Choroid plexus epithelial cell (primary cell): ENCODE measurements at regions not wholly inside any gene's neighbourhood (a gene's known extent, or its start where the extent isn't known, plus 50 kb on each side); places are given as distances from the start of the nearest gene placed in this dataset.

Source experiments
- DNase-seq: peaks from one replicate; pipeline ENCODE4 v3.0.0-alpha.2; 2010; ENCODE audit warnings: low read depth
- H3K4me3 ChIP-seq: 2 replicates; pipeline ENCODE4 v1.5.1; 2011; ENCODE audit warnings: low read depth, mild to moderate bottlenecking, control low read depth, low read length, moderate library complexity
- TF ChIP-seq, protein P1 (sequence below): conservative IDR thresholded peaks from 2 replicates; pipeline ENCODE4 v1.5.1; 2011; ENCODE audit warnings: low read depth, mild to moderate bottlenecking, control low read depth, inconsistent platforms, low read length, moderate library complexity

DNA sequence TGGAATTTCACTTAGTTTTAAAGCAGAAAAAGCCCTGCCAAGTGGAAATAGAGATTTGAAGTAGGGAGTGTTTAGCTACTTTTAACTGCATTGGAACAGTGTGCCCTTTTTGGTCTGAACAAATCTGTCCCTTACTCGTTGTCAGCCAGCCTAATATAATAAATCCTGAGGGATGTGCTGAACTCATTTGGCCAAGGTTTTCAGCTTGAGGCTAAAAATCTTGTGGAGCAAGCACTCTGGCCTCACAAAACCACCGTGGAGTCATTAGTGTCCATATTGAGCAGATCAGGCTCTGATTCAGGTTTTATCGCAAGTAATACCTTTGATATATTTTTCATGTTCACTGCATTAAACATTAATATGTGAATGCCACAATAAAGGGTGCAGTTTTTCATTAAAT is 383.5 kb downstream of the FRK start:
- no peak overlapping the region for H3K4me3 ChIP-seq
- TF ChIP-seq, protein P1, sequence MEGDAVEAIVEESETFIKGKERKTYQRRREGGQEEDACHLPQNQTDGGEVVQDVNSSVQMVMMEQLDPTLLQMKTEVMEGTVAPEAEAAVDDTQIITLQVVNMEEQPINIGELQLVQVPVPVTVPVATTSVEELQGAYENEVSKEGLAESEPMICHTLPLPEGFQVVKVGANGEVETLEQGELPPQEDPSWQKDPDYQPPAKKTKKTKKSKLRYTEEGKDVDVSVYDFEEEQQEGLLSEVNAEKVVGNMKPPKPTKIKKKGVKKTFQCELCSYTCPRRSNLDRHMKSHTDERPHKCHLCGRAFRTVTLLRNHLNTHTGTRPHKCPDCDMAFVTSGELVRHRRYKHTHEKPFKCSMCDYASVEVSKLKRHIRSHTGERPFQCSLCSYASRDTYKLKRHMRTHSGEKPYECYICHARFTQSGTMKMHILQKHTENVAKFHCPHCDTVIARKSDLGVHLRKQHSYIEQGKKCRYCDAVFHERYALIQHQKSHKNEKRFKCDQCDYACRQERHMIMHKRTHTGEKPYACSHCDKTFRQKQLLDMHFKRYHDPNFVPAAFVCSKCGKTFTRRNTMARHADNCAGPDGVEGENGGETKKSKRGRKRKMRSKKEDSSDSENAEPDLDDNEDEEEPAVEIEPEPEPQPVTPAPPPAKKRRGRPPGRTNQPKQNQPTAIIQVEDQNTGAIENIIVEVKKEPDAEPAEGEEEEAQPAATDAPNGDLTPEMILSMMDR, result no peak
- no peak for DNase-seq

DNA sequence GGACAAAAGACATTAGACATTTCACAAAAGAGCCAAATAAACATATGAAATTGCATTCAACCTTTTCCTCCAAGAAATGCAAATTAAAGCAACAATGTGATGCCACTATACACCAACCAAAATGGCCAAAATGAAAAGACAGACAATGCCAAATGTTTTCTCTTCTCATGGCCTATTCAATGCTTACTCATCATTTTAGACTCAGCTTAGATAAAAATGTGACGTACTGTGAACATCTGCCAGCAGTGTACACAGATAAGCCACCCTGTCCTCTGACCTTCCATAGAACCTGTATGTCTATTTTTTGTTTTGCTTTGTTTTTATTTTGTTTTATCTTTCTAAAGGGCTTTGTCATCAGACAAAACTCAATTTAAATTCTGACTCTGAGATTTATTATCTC is 385.2 kb downstream of the FRK start:
- H3K4me3 ChIP-seq, result no peak overlapping the region
- TF ChIP-seq, protein P1, result no peak
- no peak for DNase-seq

DNA sequence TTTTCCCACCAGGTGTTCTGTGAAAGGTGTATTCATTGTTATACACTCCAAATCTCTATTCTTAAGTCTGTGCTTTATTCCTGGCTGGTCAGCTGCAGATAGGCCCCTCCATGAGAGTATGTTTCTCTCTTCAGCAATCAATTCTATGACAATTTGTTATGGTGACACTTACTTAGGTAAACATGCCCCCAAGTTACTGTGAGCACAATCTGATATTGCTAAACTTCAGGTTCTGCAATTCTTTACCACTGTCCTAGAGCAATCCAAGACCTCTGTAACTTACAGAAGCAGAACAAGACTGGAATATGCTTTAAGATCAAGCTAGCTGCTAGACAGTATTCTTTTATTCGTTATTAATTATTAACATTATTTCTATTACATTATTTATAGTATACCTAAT is 391.9 kb downstream of the FRK start:
- TF ChIP-seq, protein P1, result no peak
- no peak overlapping the region for H3K4me3 ChIP-seq
- no peak for DNase-seq

DNA sequence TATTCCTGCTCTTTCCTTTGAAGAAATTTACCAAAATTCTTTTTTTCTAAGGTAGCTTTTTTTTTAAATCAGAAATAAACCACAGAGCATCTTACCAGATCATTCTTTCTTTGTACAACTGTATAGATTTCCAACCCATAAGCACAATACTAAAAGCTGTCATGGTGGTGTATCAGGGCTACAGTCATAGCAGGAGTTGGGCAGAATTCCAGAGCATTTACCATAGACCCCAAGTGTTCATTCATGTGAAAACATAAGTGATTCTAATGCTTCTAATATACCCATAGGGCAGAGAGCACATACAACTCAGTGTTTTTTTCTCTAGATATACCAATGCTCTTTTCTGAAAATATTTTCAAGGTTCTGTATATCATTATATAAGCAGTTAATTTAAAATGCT is 392.5 kb downstream of the FRK start:
- DNase-seq, result no peak
- TF ChIP-seq, protein P1, result no peak
- no peak overlapping the region for H3K4me3 ChIP-seq

DNA sequence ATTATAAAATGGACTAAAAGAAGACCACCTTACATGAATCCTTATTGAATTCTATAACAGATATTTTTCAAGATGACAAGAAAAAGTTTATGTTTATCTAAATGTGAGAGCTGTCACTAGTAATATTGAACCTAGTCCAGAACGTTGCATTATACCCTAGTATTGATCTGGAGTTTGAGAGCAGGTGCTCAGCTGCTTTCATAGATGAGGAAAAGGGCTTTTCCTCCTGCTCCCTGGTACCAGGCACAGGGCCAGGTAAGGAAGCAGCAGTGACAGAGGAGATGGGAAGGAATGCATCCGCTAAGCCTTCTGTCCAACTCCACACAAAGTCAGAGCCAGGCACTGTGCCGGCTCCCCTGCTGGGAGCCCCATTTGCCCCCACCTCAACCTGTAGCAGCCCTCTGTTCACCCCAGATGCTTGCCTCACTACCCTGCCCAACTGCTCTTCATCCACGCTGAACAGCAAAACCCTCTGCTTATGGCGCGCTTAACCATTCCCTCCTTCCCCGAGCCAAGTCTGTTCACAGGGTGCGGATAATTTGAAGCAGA is 393.1 kb downstream of the FRK start:
- no peak overlapping the region for H3K4me3 ChIP-seq
- TF ChIP-seq, protein P1, result no peak
- no peak for DNase-seq

DNA sequence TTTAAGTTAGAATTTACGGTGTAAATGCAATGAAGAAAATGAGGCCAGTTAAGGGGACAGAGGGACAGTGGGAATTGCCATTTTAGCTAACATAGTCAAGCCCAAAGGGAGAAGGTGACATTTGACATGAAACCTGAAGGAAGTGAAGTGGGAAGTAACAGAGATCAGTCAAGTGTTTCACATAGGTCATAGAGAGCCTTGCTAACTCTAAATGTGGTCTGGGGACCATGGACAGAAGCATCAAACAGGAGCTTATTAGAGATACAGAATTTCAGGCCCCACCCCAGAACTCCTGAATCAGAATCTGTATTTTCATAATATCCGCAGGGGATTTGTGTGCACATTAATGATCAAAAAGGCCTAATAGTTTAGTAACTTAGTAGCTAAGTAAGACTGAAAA is 393.7 kb downstream of the FRK start:
- DNase-seq, result no peak
- H3K4me3 ChIP-seq, result no peak overlapping the region
- TF ChIP-seq, protein P1, result no peak

DNA sequence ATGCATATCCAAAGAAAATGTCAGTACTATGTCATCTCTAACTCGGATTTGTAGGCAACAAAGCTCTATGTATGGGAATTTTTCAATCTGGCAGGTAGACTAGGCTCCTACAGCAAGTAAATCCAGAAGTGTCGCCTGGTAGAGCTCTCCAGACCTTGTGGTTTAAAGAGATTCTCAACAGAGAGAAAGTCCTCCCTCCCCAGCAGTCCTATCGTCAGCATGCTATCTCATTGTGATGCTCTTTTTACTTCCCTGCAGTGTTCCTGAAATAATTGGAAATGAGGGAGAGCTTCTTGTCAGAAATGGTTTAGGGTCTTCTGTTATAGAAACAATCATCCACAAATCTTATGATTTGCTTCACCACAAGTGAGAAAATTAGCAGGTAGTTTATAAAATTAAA is 395.4 kb downstream of the FRK start:
- H3K4me3 ChIP-seq, result no peak overlapping the region
- TF ChIP-seq, protein P1, result no peak
- no peak for DNase-seq
